Parathyroid adenoma (tissue), 2 donors: ENCODE measurements at regions not wholly inside any gene's neighbourhood (a gene's known extent, or its start where the extent isn't known, plus 50 kb on each side); places are given as distances from the start of the nearest gene placed in this dataset.
"Not testable (repeated sequence)": the region's sequence is repeated elsewhere in the genome, so short reads cannot be mapped to it uniquely, and the experiment has no call there.

Experiments used
- H2AFZ ChIP-seq: fragments of 300-600 bp; sonication (generic); one replicate; pipeline ENCODE4 v1.7.0; 2017; ENCODE audit warnings: antibody characterized with exemption, mild to moderate bottlenecking
- H3K27ac ChIP-seq: fragments of 300-600 bp; sonication (generic); one replicate; pipeline ENCODE4 v1.7.0; 2017
- H3K27me3 ChIP-seq: fragments of 300-600 bp; sonication (generic); one replicate; pipeline ENCODE4 v1.7.0; 2017; ENCODE audit warnings: low read length; ENCODE audit not compliant: control insufficient read depth, insufficient read depth
- H3K36me3 ChIP-seq: fragments of 300-600 bp; sonication (generic); one replicate; pipeline ENCODE4 v1.7.0; 2017; ENCODE audit warnings: low read length; ENCODE audit not compliant: control insufficient read depth, insufficient read depth
- H3K4me1 ChIP-seq: fragments of 300-600 bp; sonication (generic); one replicate; pipeline ENCODE4 v1.7.0; 2017; ENCODE audit warnings: control low read depth
- H3K4me2 ChIP-seq: fragments of 300-600 bp; sonication (generic); one replicate; pipeline ENCODE4 v1.7.0; 2017; ENCODE audit warnings: low read length
- H3K4me3 ChIP-seq: fragments of 300-600 bp; sonication (generic); one replicate; pipeline ENCODE4 v1.7.0; 2017; ENCODE audit warnings: low read depth, low read length
- H3K79me2 ChIP-seq: fragments of 300-600 bp; sonication (generic); one replicate; pipeline ENCODE4 v1.7.0; 2017; ENCODE audit warnings: control low read depth
- H3K9ac ChIP-seq: fragments of 300-600 bp; sonication (generic); one replicate; pipeline ENCODE4 v1.7.0; 2017; ENCODE audit warnings: mild to moderate bottlenecking
- H3K9me3 ChIP-seq: fragments of 300-600 bp; sonication (generic); one replicate; pipeline ENCODE4 v1.7.0; 2017; ENCODE audit warnings: low read length; ENCODE audit not compliant: control insufficient read depth
- CTCF ChIP-seq: fragments of 300-600 bp; sonication (generic); IDR thresholded peaks from one replicate; pipeline ENCODE4 v1.7.0; 2017; ENCODE audit warnings: antibody characterized with exemption, mild to moderate bottlenecking
- donor health status: primary hyperparathyroidism.

- not testable (repeated sequence) for H3K4me2 ChIP-seq, H2AFZ ChIP-seq, H3K27ac ChIP-seq, H3K9me3 ChIP-seq, H3K27me3 ChIP-seq, H3K79me2 ChIP-seq, H3K4me3 ChIP-seq, H3K36me3 ChIP-seq, H3K9ac ChIP-seq, H3K4me1 ChIP-seq
These were observed 357.3 kb upstream of the WSB1 start for GRCh38 chr17:26936645-26937044.

- not testable (repeated sequence) for H3K9me3 ChIP-seq, H2AFZ ChIP-seq, H3K27ac ChIP-seq, H3K4me2 ChIP-seq, H3K79me2 ChIP-seq, H3K36me3 ChIP-seq, H3K9ac ChIP-seq, H3K4me3 ChIP-seq, H3K4me1 ChIP-seq, H3K27me3 ChIP-seq
These were observed 356.1 kb upstream of the WSB1 start for GRCh38 chr17:26937750-26938322.

GRCh38 chr17:26939755-26940154 is 354.2 kb upstream of the WSB1 start:
- not testable (repeated sequence) for H3K4me3 ChIP-seq, H3K36me3 ChIP-seq, H3K9me3 ChIP-seq, H3K27ac ChIP-seq, H2AFZ ChIP-seq, H3K79me2 ChIP-seq, H3K27me3 ChIP-seq, H3K9ac ChIP-seq, H3K4me2 ChIP-seq, H3K4me1 ChIP-seq

GRCh38 chr17:26940587-26940986 is 353.3 kb upstream of the WSB1 start:
- H3K36me3 ChIP-seq, H3K4me1 ChIP-seq, H3K27me3 ChIP-seq, H2AFZ ChIP-seq, H3K79me2 ChIP-seq, H3K27ac ChIP-seq, H3K9ac ChIP-seq, H3K9me3 ChIP-seq, H3K4me2 ChIP-seq, H3K4me3 ChIP-seq: not testable (repeated sequence)

- Histone ChIP-seq H3K4me1 (no peaks in the 10 kb centered on the region), H3K4me2 (no peak overlapping the region), H3K79me2 (no peaks in the 10 kb centered on the region), H2AFZ (no peak overlapping the region), H3K9me3 (no peaks in the 10 kb centered on the region), H3K9ac (no peak overlapping the region), H3K27ac (no peak overlapping the region), H3K4me3 (peak overlapping the region; percentile 16), H3K27me3 (no peaks in the 10 kb centered on the region), H3K36me3 (no peaks in the 10 kb centered on the region)
- TF ChIP-seq CTCF = no peak
These were observed 331.4 kb upstream of the WSB1 start for GRCh38 chr17:26962255-26963162.

- H3K27me3 ChIP-seq = no peaks in the 10 kb centered on the region
- no peak overlapping the region for H2AFZ ChIP-seq
- H3K27ac ChIP-seq = no peak overlapping the region
- H3K4me1 ChIP-seq = no peaks in the 10 kb centered on the region
- H3K9me3 ChIP-seq = no peaks in the 10 kb centered on the region
- H3K9ac ChIP-seq = no peak overlapping the region
- no peak overlapping the region for H3K4me3 ChIP-seq
- no peaks in the 10 kb centered on the region for H3K79me2 ChIP-seq
- no peak for TF ChIP-seq CTCF
- H3K4me2 ChIP-seq = no peak overlapping the region
- no peaks in the 10 kb centered on the region for H3K36me3 ChIP-seq
These were observed 330.8 kb upstream of the WSB1 start for GRCh38 chr17:26963163-26963503.

GRCh38 chr17:26965898-26966624 is 327.9 kb upstream of the WSB1 start:
- not testable (repeated sequence) for H3K4me1 ChIP-seq, H3K79me2 ChIP-seq, H3K27me3 ChIP-seq, H3K4me2 ChIP-seq, H3K9me3 ChIP-seq, H3K27ac ChIP-seq, H3K4me3 ChIP-seq, H2AFZ ChIP-seq, H3K36me3 ChIP-seq, H3K9ac ChIP-seq

GRCh38 chr17:26966625-26967179 is 327.2 kb upstream of the WSB1 start:
- H3K4me1 ChIP-seq, H3K79me2 ChIP-seq, H3K27ac ChIP-seq, H3K27me3 ChIP-seq, H3K36me3 ChIP-seq, H2AFZ ChIP-seq, H3K4me2 ChIP-seq, H3K9me3 ChIP-seq, H3K9ac ChIP-seq, H3K4me3 ChIP-seq: not testable (repeated sequence)

- H3K27me3 ChIP-seq, H3K36me3 ChIP-seq, H2AFZ ChIP-seq, H3K4me2 ChIP-seq, H3K9me3 ChIP-seq, H3K4me3 ChIP-seq, H3K79me2 ChIP-seq, H3K4me1 ChIP-seq, H3K27ac ChIP-seq, H3K9ac ChIP-seq: not testable (repeated sequence)
These were observed 312.0 kb upstream of the WSB1 start for GRCh38 chr17:26981845-26982425.
